PFSK-1 (cell line): ENCODE measurements at regions not wholly inside any gene's neighbourhood (a gene's known extent, or its start where the extent isn't known, plus 50 kb on each side); places are given as distances from the start of the nearest gene placed in this dataset.

Experiments
- FOXP2 ChIP-seq: optimal IDR thresholded peaks from 2 replicates; pipeline ENCODE3; 2011; ENCODE audit warnings: borderline replicate concordance, control low read depth, inconsistent platforms; ENCODE audit not compliant: insufficient read depth; ENCODE audit errors: extremely low read length, extremely low read depth
- POLR2AphosphoS5 ChIP-seq: IDR thresholded peaks from 2 replicates; pipeline ENCODE4 v1.6.1; 2012; ENCODE audit warnings: low read depth, mild to moderate bottlenecking, control low read depth, low read length, moderate library complexity
- SIN3A ChIP-seq: IDR thresholded peaks from 2 replicates; pipeline ENCODE4 v1.6.1; 2012; ENCODE audit warnings: mild to moderate bottlenecking, low read length, moderate library complexity, borderline replicate concordance; ENCODE audit not compliant: insufficient read depth
- TAF1 ChIP-seq: IDR thresholded peaks from 2 replicates; pipeline ENCODE4 v1.6.1; 2012; ENCODE audit warnings: low read length, control low read depth, borderline replicate concordance; ENCODE audit not compliant: insufficient read depth
- TF ChIP-seq, protein P1 (sequence below), 2 experiments: IDR thresholded peaks; 2 replicates each; pipeline versions ENCODE4 v1.6.1 to v1.8.0; 2011 to 2012; ENCODE audit warnings: low read depth in 2 of 2, low read length in 2 of 2, control low read depth in 1 of 2, inconsistent platforms in 1 of 2, mild to moderate bottlenecking in 1 of 2, moderate library complexity in 1 of 2; ENCODE audit not compliant: insufficient read depth in 1 of 2

DNA sequence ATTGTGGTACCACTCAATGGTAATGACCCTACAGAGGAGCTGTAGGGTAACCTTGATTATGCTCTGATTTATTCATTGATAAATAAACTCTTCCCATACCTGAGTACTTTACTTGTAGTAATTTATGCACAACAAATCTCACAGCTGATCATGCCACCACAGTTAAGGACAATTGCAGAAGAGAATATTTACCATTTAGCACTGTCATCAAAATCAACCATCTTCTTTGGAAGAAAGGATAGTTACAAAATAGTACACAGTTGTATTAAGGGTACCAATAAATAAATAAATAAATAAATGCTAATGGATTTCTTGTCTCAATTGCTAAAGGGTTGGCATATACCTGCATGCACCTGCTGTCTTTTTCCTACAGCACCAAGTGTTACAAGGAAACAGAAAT, 97.6 kb upstream of the PDE1C start:
- TF ChIP-seq POLR2AphosphoS5 (no peak), SIN3A (no peak), TAF1 (no peak), FOXP2 (no peak)
- TF ChIP-seq, protein P1, sequence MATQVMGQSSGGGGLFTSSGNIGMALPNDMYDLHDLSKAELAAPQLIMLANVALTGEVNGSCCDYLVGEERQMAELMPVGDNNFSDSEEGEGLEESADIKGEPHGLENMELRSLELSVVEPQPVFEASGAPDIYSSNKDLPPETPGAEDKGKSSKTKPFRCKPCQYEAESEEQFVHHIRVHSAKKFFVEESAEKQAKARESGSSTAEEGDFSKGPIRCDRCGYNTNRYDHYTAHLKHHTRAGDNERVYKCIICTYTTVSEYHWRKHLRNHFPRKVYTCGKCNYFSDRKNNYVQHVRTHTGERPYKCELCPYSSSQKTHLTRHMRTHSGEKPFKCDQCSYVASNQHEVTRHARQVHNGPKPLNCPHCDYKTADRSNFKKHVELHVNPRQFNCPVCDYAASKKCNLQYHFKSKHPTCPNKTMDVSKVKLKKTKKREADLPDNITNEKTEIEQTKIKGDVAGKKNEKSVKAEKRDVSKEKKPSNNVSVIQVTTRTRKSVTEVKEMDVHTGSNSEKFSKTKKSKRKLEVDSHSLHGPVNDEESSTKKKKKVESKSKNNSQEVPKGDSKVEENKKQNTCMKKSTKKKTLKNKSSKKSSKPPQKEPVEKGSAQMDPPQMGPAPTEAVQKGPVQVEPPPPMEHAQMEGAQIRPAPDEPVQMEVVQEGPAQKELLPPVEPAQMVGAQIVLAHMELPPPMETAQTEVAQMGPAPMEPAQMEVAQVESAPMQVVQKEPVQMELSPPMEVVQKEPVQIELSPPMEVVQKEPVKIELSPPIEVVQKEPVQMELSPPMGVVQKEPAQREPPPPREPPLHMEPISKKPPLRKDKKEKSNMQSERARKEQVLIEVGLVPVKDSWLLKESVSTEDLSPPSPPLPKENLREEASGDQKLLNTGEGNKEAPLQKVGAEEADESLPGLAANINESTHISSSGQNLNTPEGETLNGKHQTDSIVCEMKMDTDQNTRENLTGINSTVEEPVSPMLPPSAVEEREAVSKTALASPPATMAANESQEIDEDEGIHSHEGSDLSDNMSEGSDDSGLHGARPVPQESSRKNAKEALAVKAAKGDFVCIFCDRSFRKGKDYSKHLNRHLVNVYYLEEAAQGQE (IDR thresholded peaks at IDR 0.05; ENCODE audit: insufficient read depth in 1 of 2, low read depth in 2 of 2, low read length in 2 of 2): no peak
